ENCODE measurements at regions not wholly inside any gene's neighbourhood (a gene's known extent, or its start where the extent isn't known, plus 50 kb on each side); places are given as distances from the start of the nearest gene placed in this dataset.

DNA sequence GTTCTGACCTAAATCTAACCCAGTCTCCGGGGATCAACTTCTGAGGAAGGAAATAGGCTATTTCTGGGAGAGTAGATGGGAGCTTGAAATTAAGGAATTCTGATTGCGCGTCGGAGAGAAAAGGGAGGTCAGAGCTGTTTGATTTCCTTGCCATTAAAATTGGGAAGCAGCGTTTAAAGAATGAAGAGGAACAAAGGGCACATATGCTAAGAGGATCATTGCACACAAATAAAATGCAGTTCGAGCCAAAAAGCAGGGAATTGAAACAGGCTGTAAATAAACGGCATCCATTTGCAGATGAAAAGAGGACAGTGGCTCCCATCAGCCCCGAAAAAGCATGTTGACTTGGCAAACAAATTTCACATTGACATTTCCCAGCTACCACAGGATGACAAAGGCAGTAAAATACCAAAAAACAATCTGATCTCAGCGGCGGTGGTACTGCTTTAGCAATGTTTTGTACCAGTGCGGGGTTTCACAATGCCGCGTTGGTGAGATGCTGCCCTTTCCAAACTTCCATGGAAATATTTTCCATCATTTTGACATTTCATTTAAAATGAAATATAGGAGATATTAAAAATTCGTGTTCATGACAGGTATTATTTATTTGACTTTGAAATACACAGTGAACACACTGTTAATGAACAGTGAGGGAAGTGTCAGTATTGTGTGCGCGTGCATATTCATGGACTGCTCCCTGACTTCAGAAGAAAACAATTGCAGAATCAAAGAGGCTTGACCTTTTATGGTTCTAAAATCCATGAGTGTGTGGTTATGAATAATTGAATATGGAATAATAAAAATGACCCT is 108.8 kb downstream of the SQOR start:
- TF ChIP-seq, protein P1, sequence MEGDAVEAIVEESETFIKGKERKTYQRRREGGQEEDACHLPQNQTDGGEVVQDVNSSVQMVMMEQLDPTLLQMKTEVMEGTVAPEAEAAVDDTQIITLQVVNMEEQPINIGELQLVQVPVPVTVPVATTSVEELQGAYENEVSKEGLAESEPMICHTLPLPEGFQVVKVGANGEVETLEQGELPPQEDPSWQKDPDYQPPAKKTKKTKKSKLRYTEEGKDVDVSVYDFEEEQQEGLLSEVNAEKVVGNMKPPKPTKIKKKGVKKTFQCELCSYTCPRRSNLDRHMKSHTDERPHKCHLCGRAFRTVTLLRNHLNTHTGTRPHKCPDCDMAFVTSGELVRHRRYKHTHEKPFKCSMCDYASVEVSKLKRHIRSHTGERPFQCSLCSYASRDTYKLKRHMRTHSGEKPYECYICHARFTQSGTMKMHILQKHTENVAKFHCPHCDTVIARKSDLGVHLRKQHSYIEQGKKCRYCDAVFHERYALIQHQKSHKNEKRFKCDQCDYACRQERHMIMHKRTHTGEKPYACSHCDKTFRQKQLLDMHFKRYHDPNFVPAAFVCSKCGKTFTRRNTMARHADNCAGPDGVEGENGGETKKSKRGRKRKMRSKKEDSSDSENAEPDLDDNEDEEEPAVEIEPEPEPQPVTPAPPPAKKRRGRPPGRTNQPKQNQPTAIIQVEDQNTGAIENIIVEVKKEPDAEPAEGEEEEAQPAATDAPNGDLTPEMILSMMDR (IDR thresholded peaks at IDR 0.05): no peak
- no peak for TF ChIP-seq POLR2A (IDR thresholded peaks at IDR 0.05)
- Histone ChIP-seq H3K27me3 (peaks cover 0 to 19% (median 0%) of the 10 kb centered on the region in 4 donors), H3K4me3 (no peak overlapping the region), H3K36me3 (no peaks in the 10 kb centered on the region), H3K4me1 (no peaks in the 10 kb centered on the region), H3K27ac (no peak overlapping the region), H3K9me3 (no peaks in the 10 kb centered on the region)
- WGBS, 2 donors: 46 to 56% methylated on average over 16 of the region's 16 CpGs
- no peak for DNase-seq
- intact Hi-C loops (cut with DNase I): no loop called here

DNA sequence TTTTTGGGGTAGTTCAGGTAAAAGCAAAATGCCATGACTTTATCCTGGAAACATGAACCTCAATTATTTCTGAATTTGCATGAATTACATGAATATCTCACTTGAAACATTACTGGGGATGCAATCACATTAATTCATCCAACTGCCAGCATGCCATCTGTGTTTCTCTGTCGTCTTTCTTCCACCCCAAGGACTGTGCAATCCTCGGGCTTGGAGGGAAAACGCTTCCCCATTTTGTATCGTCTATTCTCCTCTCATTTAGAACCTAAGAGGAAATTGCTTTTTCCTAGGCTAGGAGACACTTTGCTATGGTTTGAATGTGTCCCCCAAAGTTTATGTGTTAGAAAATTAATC is 109.4 kb downstream of the SQOR start:
- intact Hi-C loops (cut with DNase I): no loop called here
- Histone ChIP-seq H3K36me3 (no peaks in the 10 kb centered on the region), H3K4me3 (no peak overlapping the region), H3K27me3 (peaks cover 0 to 19% (median 0%) of the 10 kb centered on the region in 4 donors), H3K27ac (no peak overlapping the region), H3K4me1 (no peaks in the 10 kb centered on the region), H3K9me3 (no peaks in the 10 kb centered on the region)
- TF ChIP-seq POLR2A (IDR thresholded peaks at IDR 0.05): no peak
- TF ChIP-seq, protein P1 (IDR thresholded peaks at IDR 0.05): no peak
- no peak for DNase-seq
- 44 to 67% methylated on average over 4 of the region's 4 CpGs for WGBS, 2 donors

DNA sequence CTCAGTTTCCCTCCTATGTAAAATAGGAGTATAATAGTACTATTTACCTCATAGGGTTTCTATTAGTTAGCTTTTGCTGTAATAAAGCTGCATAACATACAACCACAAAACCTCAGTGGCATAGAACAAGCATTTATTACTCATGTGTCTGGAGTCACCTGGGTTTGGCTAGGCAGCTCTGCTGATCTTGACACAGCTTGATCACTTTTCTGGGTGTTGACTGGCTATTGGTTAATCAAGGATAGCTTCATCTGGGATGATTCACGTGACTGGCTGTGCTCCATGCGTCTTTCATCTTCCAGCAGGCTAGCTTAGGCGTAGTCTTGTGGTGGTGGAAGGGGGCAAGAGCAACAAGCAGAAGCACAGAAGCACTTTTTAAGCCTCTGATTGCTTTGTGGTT is 112.6 kb downstream of the SQOR start:
- H3K27me3 ChIP-seq: peaks cover 0 to 19% (median 0%) of the 10 kb centered on the region in 4 donors
- no peak for DNase-seq
- H3K4me3 ChIP-seq: no peak overlapping the region
- H3K27ac ChIP-seq: no peak overlapping the region
- WGBS, 2 donors: 35 to 58% methylated on average over 3 of the region's 3 CpGs
- intact Hi-C loops (cut with DNase I): no loop called here
- no peaks in the 10 kb centered on the region for H3K4me1 ChIP-seq
- H3K36me3 ChIP-seq: no peaks in the 10 kb centered on the region
- H3K9me3 ChIP-seq: no peaks in the 10 kb centered on the region
- no peak for TF ChIP-seq POLR2A (IDR thresholded peaks at IDR 0.05)
- TF ChIP-seq, protein P1 (IDR thresholded peaks at IDR 0.05): no peak

DNA sequence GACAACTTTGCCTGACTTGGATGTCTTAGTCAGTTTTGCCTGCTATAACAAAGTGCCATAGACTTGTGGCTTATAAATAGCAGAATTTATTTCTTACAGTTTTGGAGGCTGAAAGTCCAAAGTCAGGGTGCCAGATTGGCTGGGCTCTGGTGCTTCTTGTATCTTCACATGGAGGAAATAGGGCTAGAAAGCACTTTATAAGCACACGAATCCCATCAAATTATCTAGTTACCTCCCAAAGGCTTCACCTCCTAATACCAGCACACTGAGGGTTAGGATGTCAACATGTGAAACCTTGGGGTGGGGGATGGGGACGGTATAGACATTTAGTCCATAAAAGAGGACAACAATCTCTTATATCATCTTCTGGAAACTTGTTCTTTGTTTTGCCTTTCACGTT is 116.8 kb downstream of the SQOR start:
- WGBS, 2 donors: 45 to 59% methylated on average over 3 of the region's 3 CpGs
- intact Hi-C loops (cut with DNase I): no loop called here

DNA sequence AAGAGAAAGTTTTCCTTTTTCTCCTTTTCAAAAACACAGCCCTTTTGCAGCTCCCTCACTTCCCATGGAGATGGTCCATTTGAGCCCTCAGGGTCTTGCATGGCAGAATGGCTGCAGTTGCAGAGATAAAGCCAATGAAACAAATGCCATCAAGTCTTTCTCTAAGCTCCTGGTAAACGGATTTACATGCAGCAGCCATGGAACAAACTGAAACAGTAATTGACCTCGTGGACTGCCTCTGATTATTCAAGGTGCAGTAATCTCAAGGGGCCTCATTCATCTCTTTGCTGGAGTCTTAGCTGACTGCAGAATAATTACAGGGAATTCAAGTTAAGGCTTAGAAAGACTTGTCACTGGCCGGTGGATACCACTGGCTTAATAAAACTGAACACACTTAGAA is 125.1 kb downstream of the SQOR start:
- H3K27ac ChIP-seq: no peak overlapping the region
- intact Hi-C loops (cut with DNase I): no loop called here
- DNase-seq: no peak
- TF ChIP-seq, protein P1 (IDR thresholded peaks at IDR 0.05): no peak
- no peak for TF ChIP-seq POLR2A (IDR thresholded peaks at IDR 0.05)
- H3K4me1 ChIP-seq: no peaks in the 10 kb centered on the region
- H3K27me3 ChIP-seq: peaks cover 0 to 3% (median 0%) of the 10 kb centered on the region in 4 donors
- H3K9me3 ChIP-seq: no peaks in the 10 kb centered on the region
- 32 to 36% methylated on average over 3 of the region's 3 CpGs for WGBS, 2 donors
- H3K36me3 ChIP-seq: no peaks in the 10 kb centered on the region
- no peak overlapping the region for H3K4me3 ChIP-seq

More for the DNA sequence above, 116.8 kb downstream of the SQOR start:
- Histone ChIP-seq H3K4me1 (no peaks in the 10 kb centered on the region), H3K36me3 (no peaks in the 10 kb centered on the region), H3K9me3 (no peaks in the 10 kb centered on the region), H3K27ac (no peak overlapping the region), H3K4me3 (no peak overlapping the region), H3K27me3 (peaks cover 0 to under 1% (median 0%) of the 10 kb centered on the region in 4 donors)
- DNase-seq: no peak
- TF ChIP-seq, protein P1 (IDR thresholded peaks at IDR 0.05): no peak
- TF ChIP-seq POLR2A (IDR thresholded peaks at IDR 0.05): no peak

All from esophagus squamous epithelium (tissue), 5 donors.